IMR-90 (cell line): ENCODE measurements at regions not wholly inside any gene's neighbourhood (a gene's known extent, or its start where the extent isn't known, plus 50 kb on each side); places are given as distances from the start of the nearest gene placed in this dataset.

Experiments
- ATAC-seq: fragments of 200-7000 bp; cut with Tn5 transposase; 2 replicates; pipeline ENCODE4 v1.9.1; 2020; ENCODE audit warnings: low read depth, mild to moderate bottlenecking, moderate library complexity
- BruUV-seq: library from RNA; stranded (reverse); fragments of 400-500 nt; replicated peaks from 2 replicates; lab custom pipeline; 2021; lab: Mats Ljungman, UMichigan
- CTCF ChIA-PET: fragments of 300-600 bp; formaldehyde crosslinking; extraction: SDS; loops from one replicate; lab custom pipeline; 2021; ENCODE audit warnings: antibody characterized with exemption; lab: Yijun Ruan, JAX
- POLR2A ChIA-PET: fragments of 300-600 bp; sonication (Branson Sonifier 250); formaldehyde crosslinking; loops from one replicate; lab custom pipeline; 2022; ENCODE audit warnings: antibody characterized with exemption; ENCODE audit not compliant: unreplicated experiment; lab: Charles Lee
- DNase-seq: peaks from one replicate; pipeline ENCODE4 v3.0.0; 2013
- H2AFZ ChIP-seq: replicated peaks from 2 replicates; pipeline ENCODE3; 2013; ENCODE audit warnings: low read length, mild to moderate bottlenecking; ENCODE audit not compliant: poor library complexity
- H2AK5ac ChIP-seq: 2 replicates; pipeline ENCODE4 v1.6.1; 2013; ENCODE audit warnings: low read depth, low read length, inconsistent platforms
- H2AK9ac ChIP-seq: replicated peaks from 2 replicates; pipeline ENCODE3; 2013; ENCODE audit warnings: mild to moderate bottlenecking, low read depth, low read length, moderate library complexity; ENCODE audit not compliant: poor library complexity
- H2BK120ac ChIP-seq: 2 replicates; pipeline ENCODE4 v1.6.1; 2013; ENCODE audit warnings: low read depth, low read length, inconsistent platforms
- H2BK15ac ChIP-seq: 3 replicates; pipeline ENCODE4 v1.6.1; 2013; ENCODE audit warnings: low read depth, low read length, inconsistent platforms
- H2BK20ac ChIP-seq: 2 replicates; pipeline ENCODE4 v1.6.1; 2013; ENCODE audit warnings: low read depth, mild to moderate bottlenecking, inconsistent platforms, low read length, moderate library complexity
- H2BK5ac ChIP-seq: 2 replicates; pipeline ENCODE4 v1.6.1; 2013; ENCODE audit warnings: mild to moderate bottlenecking, low read depth, low read length, inconsistent platforms; ENCODE audit not compliant: poor library complexity, severe bottlenecking
- H3K14ac ChIP-seq: replicated peaks from 2 replicates; pipeline ENCODE4 v1.6.1; 2013; ENCODE audit warnings: low read depth, low read length, inconsistent platforms
- H3K18ac ChIP-seq: 2 replicates; pipeline ENCODE4 v1.6.1; 2013; ENCODE audit warnings: low read depth, low read length, control low read depth
- H3K23ac ChIP-seq: 2 replicates; pipeline ENCODE4 v1.6.1; 2013; ENCODE audit warnings: low read depth, low read length, inconsistent platforms
- H3K27ac ChIP-seq: 2 replicates; pipeline ENCODE4 v1.5.1; 2013; ENCODE audit warnings: mild to moderate bottlenecking, control low read depth, low read length; ENCODE audit not compliant: insufficient read depth
- H3K27me3 ChIP-seq: 2 replicates; pipeline ENCODE4 v1.6.1; 2013; ENCODE audit warnings: low read length; ENCODE audit not compliant: control insufficient read depth, insufficient read depth
- H3K36me3 ChIP-seq: 2 replicates; pipeline ENCODE4 v1.6.1; 2013; ENCODE audit warnings: low read length, mixed read lengths; ENCODE audit not compliant: control insufficient read depth, insufficient read depth
- H3K4ac ChIP-seq: 2 replicates; pipeline ENCODE4 v1.6.1; 2013; ENCODE audit warnings: low read depth, low read length, inconsistent platforms
- H3K4me1 ChIP-seq: 2 replicates; pipeline ENCODE4 v1.6.1; 2013; ENCODE audit warnings: low read length, mixed read lengths; ENCODE audit not compliant: control insufficient read depth, insufficient read depth
- H3K4me2 ChIP-seq: 2 replicates; pipeline ENCODE4 v1.6.1; 2013; ENCODE audit warnings: low read depth, mild to moderate bottlenecking, control low read depth, low read length, moderate library complexity
- H3K4me3 ChIP-seq: 2 replicates; pipeline ENCODE4 v1.5.1; 2013; ENCODE audit warnings: low read depth, mild to moderate bottlenecking, control low read depth, low read length, moderate library complexity; ENCODE audit not compliant: insufficient read depth
- H3K56ac ChIP-seq: 2 replicates; pipeline ENCODE4 v1.6.1; 2013; ENCODE audit warnings: low read length, inconsistent platforms; ENCODE audit not compliant: insufficient read depth; ENCODE audit errors: extremely low read depth
- H3K79me1 ChIP-seq, 2 experiments: 2 replicates each; pipeline ENCODE4 v1.6.1; 2013; ENCODE audit warnings: low read length in 2 of 2, inconsistent platforms in 1 of 2, low read depth in 1 of 2
- H3K9ac ChIP-seq: 2 replicates; pipeline ENCODE4 v1.6.1; 2013; ENCODE audit warnings: low read depth, low read length, control low read depth
- H3K9me1 ChIP-seq: 2 replicates; pipeline ENCODE4 v1.6.1; 2013; ENCODE audit warnings: low read length, inconsistent platforms; ENCODE audit not compliant: insufficient read depth
- H3K9me3 ChIP-seq: 2 replicates; pipeline ENCODE4 v1.6.1; 2013; ENCODE audit warnings: low read length; ENCODE audit not compliant: control insufficient read depth, insufficient read depth
- H4K20me1 ChIP-seq: 2 replicates; pipeline ENCODE4 v1.6.1; 2013; ENCODE audit warnings: low read length, inconsistent platforms; ENCODE audit not compliant: insufficient read depth
- H4K5ac ChIP-seq: 2 replicates; pipeline ENCODE4 v1.6.1; 2013; ENCODE audit warnings: mild to moderate bottlenecking, low read depth, low read length, control low read depth
- H4K8ac ChIP-seq, 2 experiments: 2 replicates each; pipeline ENCODE4 v1.6.1; 2013; ENCODE audit warnings: low read depth in 2 of 2, low read length in 2 of 2, control low read depth in 1 of 2, inconsistent platforms in 1 of 2
- H4K91ac ChIP-seq: 2 replicates; pipeline ENCODE4 v1.6.1; 2013; ENCODE audit warnings: low read depth, low read length, inconsistent platforms; ENCODE audit not compliant: insufficient read depth
- ELK1 ChIP-seq: fragments of 150-350 bp; IDR thresholded peaks from 2 replicates; pipeline ENCODE4 v1.6.1; 2016; ENCODE audit warnings: low read depth, mild to moderate bottlenecking, low read length, moderate library complexity, borderline replicate concordance
- MAZ ChIP-seq: IDR thresholded peaks from 2 replicates; pipeline ENCODE4 v1.6.1; 2012; ENCODE audit warnings: low read depth, mild to moderate bottlenecking, low read length, improper control_type of control experiment, moderate library complexity, borderline replicate concordance
- SMC3 ChIP-seq: fragments of 150-350 bp; IDR thresholded peaks from 2 replicates; pipeline ENCODE4 v1.6.1; 2016; ENCODE audit warnings: low read depth, mild to moderate bottlenecking, antibody characterized with exemption, low read length, moderate library complexity
- WGBS, 2 experiments: methylation state at CpG; one replicate each; pipeline versions ENCODE4 v1.1.5 to v1.1.7; 2013; ENCODE audit warnings: missing lambda C conversion rate in 2 of 2; ENCODE audit not compliant: insufficient read length in 1 of 2; ENCODE audit errors: extremely low coverage in 2 of 2; 5-methylcytosine and 5-hydroxymethylcytosine counted together
- dilution Hi-C: fragments of 300-500 bp; cut with HindIII; formaldehyde crosslinking; loops from one replicate; pipeline ENCODE4 v1.14.3; 2018; ENCODE audit warnings: low sequenced_read_pairs; ENCODE audit not compliant: unreplicated experiment
- in situ Hi-C: fragments of 300-500 bp; cut with MboI; formaldehyde crosslinking; loops from 3 replicates; pipeline ENCODE4 v1.14.3; 2019; ENCODE audit warnings: low sequenced_read_pairs, inconsistent platforms, mixed read lengths
- intact Hi-C: fragments of 100-400 bp; cut with micrococcal nuclease; formaldehyde crosslinking; loops from 2 replicates; pipeline ENCODE4 v1.10.0; 2022

- intact Hi-C loops = loop anchor here (1.0 to 2.0 kb wide), 3 partner anchors 341 to 748 kb away; no protein-coding TSS in a partner anchor
- no peaks in the 10 kb centered on the region for H3K9me3 ChIP-seq
- dilution Hi-C loops = no loop called here
- peak overlapping the region; percentile 83; the same call in 1 of the 2 replicates for H2BK20ac ChIP-seq
- no TSS peak for BruUV-seq
- peak overlapping the region; percentile 58; the same call in 1 of the 2 replicates for H3K56ac ChIP-seq
- ChIA-PET POLR2A (interaction anchor here (0.6 kb wide), 1 partner anchor 293 kb away, joined by 4 read pairs; no protein-coding TSS in a partner anchor), CTCF (interaction anchor here (0.9 to 2.3 kb wide), 2 partner anchors 152 to 341 kb away, joined by 4 to 8 read pairs; no protein-coding TSS in a partner anchor)
- no peak overlapping the region; the same call in 1 of the 2 replicates for H3K4me2 ChIP-seq
- H2AFZ ChIP-seq = no peak overlapping the region
- peak overlapping the region; percentile 15; the same call in 1 of the 2 replicates for H3K4ac ChIP-seq
- no peaks in the 10 kb centered on the region for H3K79me1 ChIP-seq
- H2AK9ac ChIP-seq = no peak overlapping the region
- H4K8ac ChIP-seq = peak overlapping the region in 1 of 2 experiments; percentile 65; a peak in 1 of 4 replicates
- WGBS, 2 experiments = no CpG with 5 or more reads among the region's 3 CpGs
- no peaks in the 10 kb centered on the region for H3K27me3 ChIP-seq
- H2AK5ac ChIP-seq = no peak overlapping the region
- H3K18ac ChIP-seq = no peak overlapping the region
- H3K9me1 ChIP-seq = 0 out of 2 replicates have a peak, but pooled peaks cover 5% of the 10 kb centered on the region
- H3K9ac ChIP-seq = no peak overlapping the region
- no peak overlapping the region for H3K4me3 ChIP-seq
- no peaks in the 10 kb centered on the region for H4K20me1 ChIP-seq
- no peak overlapping the region for H3K23ac ChIP-seq
- in situ Hi-C loops = loop anchor here (25.0 kb wide), 1 partner anchor 343 kb away; the partner anchor contains the start of gene SLC39A10
- peak overlapping the region; percentile 67 for H2BK5ac ChIP-seq
- peak overlapping the region; percentile 81 for H2BK120ac ChIP-seq
- peaks cover 4% of the 10 kb centered on the region for H3K4me1 ChIP-seq
- H4K91ac ChIP-seq = no peak overlapping the region; the same call in 1 of the 2 replicates
- ATAC-seq (peak; percentile 95), DNase-seq (peak; percentile 75)
- no peak overlapping the region for H2BK15ac ChIP-seq
- TF ChIP-seq MAZ = no peak
- TF ChIP-seq SMC3 = peak; percentile 7; the same call in 1 of the 2 replicates
- no peak for TF ChIP-seq ELK1
- no peaks in the 10 kb centered on the region for H3K36me3 ChIP-seq
- H4K5ac ChIP-seq = no peak overlapping the region
- no peak overlapping the region for H3K27ac ChIP-seq
- H3K14ac ChIP-seq = no peak overlapping the region
Observed at GRCh38 chr2:195319112-195319460, 337.9 kb upstream of the SLC39A10 start.
